ENCODE measurements at regions not wholly inside any gene's neighbourhood (a gene's known extent, or its start where the extent isn't known, plus 50 kb on each side); places are given as distances from the start of the nearest gene placed in this dataset.

- no peaks in the 10 kb centered on the region for H3K27me3 Mint-ChIP-seq (ENCODE audit: insufficient read depth)
- no peak for TF ChIP-seq CTCF (IDR thresholded peaks at IDR 0.05)
- peaks cover 6% of the 10 kb centered on the region; the same call in 1 of the 2 replicates for H3K36me3 Mint-ChIP-seq (ENCODE audit: low read depth)
- H3K4me1 Mint-ChIP-seq (ENCODE audit: low read depth): peaks cover under 1% of the 10 kb centered on the region; the same call in 1 of the 2 replicates
- H3K9me3 Mint-ChIP-seq: 0 out of 2 replicates have a peak, but pooled peaks cover 6% of the 10 kb centered on the region
- H3K27ac Mint-ChIP-seq: no peak overlapping the region
- no peak overlapping the region for H3K4me3 Mint-ChIP-seq
- no peak for DNase-seq
Measured at GRCh38 chr4:138105331-138105730, 136.8 kb downstream of the SLC7A11 start.

GRCh38 chr4:138104284-138104680 lies 137.9 kb downstream of the SLC7A11 start:
- no peak for TF ChIP-seq CTCF (IDR thresholded peaks at IDR 0.05)
- H3K4me1 Mint-ChIP-seq (ENCODE audit: low read depth): peaks cover 5% of the 10 kb centered on the region; the same call in 1 of the 2 replicates
- DNase-seq: no peak
- 0 out of 2 replicates have a peak, but pooled peaks cover 6% of the 10 kb centered on the region for H3K9me3 Mint-ChIP-seq
- no peak overlapping the region for H3K27ac Mint-ChIP-seq
- no peaks in the 10 kb centered on the region for H3K27me3 Mint-ChIP-seq (ENCODE audit: insufficient read depth)
- no peak overlapping the region for H3K4me3 Mint-ChIP-seq
- H3K36me3 Mint-ChIP-seq (ENCODE audit: low read depth): peaks cover 6% of the 10 kb centered on the region; the same call in 1 of the 2 replicates

- Mint-ChIP-seq H3K4me3 (no peak overlapping the region), H3K27me3 (ENCODE audit: insufficient read depth) (no peaks in the 10 kb centered on the region), H3K9me3 (0 out of 2 replicates have a peak, but pooled peaks cover 4% of the 10 kb centered on the region), H3K27ac (no peak overlapping the region), H3K36me3 (ENCODE audit: low read depth) (peaks cover 4% of the 10 kb centered on the region; the same call in 1 of the 2 replicates), H3K4me1 (ENCODE audit: low read depth) (peaks cover 6% of the 10 kb centered on the region; the same call in 1 of the 2 replicates)
- DNase-seq: no peak
- no peak for TF ChIP-seq CTCF (IDR thresholded peaks at IDR 0.05)
Measured at GRCh38 chr4:138103597-138104283, 138.4 kb downstream of the SLC7A11 start.

- Mint-ChIP-seq H3K4me1 (ENCODE audit: low read depth) (peaks cover 6% of the 10 kb centered on the region; the same call in 1 of the 2 replicates), H3K27me3 (ENCODE audit: insufficient read depth) (peaks cover 3% of the 10 kb centered on the region; the same call in 1 of the 2 replicates), H3K9me3 (no peaks in the 10 kb centered on the region), H3K36me3 (ENCODE audit: low read depth) (no peaks in the 10 kb centered on the region), H3K27ac (no peak overlapping the region), H3K4me3 (no peak overlapping the region)
- DNase-seq: no peak
- no peak for TF ChIP-seq CTCF (IDR thresholded peaks at IDR 0.05)
Measured at GRCh38 chr4:138099385-138099784, 142.8 kb downstream of the SLC7A11 start.

GRCh38 chr4:138097912-138098600 lies 144.1 kb downstream of the SLC7A11 start:
- H3K4me3 Mint-ChIP-seq: no peak overlapping the region
- H3K27ac Mint-ChIP-seq: no peak overlapping the region
- no peak for TF ChIP-seq CTCF (IDR thresholded peaks at IDR 0.05)
- no peak for DNase-seq
- no peaks in the 10 kb centered on the region for H3K9me3 Mint-ChIP-seq
- H3K4me1 Mint-ChIP-seq (ENCODE audit: low read depth): peaks cover 6% of the 10 kb centered on the region; the same call in 1 of the 2 replicates
- H3K36me3 Mint-ChIP-seq (ENCODE audit: low read depth): no peaks in the 10 kb centered on the region
- peaks cover 3% of the 10 kb centered on the region; the same call in 1 of the 2 replicates for H3K27me3 Mint-ChIP-seq (ENCODE audit: insufficient read depth)
